Endodermal cell (in vitro differentiated cells): ENCODE measurements at regions not wholly inside any gene's neighbourhood (a gene's known extent, or its start where the extent isn't known, plus 50 kb on each side); places are given as distances from the start of the nearest gene placed in this dataset.

Experiments
- DNase-seq: peaks from one replicate; pipeline ENCODE4 v3.0.0-alpha.2; 2017
- H3K27ac ChIP-seq: 2 replicates; pipeline ENCODE4 v1.5.1; 2013; ENCODE audit warnings: mild to moderate bottlenecking, low read depth, low read length, moderate library complexity
- H3K27me3 ChIP-seq: 2 replicates; pipeline ENCODE4 v1.6.1; 2013; ENCODE audit warnings: mild to moderate bottlenecking, low read length, moderate library complexity; ENCODE audit not compliant: insufficient read depth, control insufficient read depth, poor library complexity, severe bottlenecking
- H3K36me3 ChIP-seq: 2 replicates; pipeline ENCODE4 v1.7.0; 2013; ENCODE audit warnings: mild to moderate bottlenecking, low read length, moderate library complexity; ENCODE audit not compliant: control insufficient read depth, insufficient read depth
- H3K4me1 ChIP-seq: one replicate; pipeline ENCODE4 v1.7.0; 2013; ENCODE audit warnings: low read length; ENCODE audit not compliant: control insufficient read depth, insufficient read depth
- H3K4me3 ChIP-seq: 2 replicates; pipeline ENCODE4 v1.5.1; 2013; ENCODE audit warnings: mild to moderate bottlenecking, low read length, moderate library complexity
- H3K9ac ChIP-seq: 2 replicates; pipeline ENCODE4 v1.6.1; 2013; ENCODE audit warnings: mild to moderate bottlenecking, low read length, moderate library complexity; ENCODE audit not compliant: poor library complexity, severe bottlenecking; ENCODE audit errors: extremely low read depth
- H3K9me3 ChIP-seq: 2 replicates; pipeline ENCODE4 v1.6.1; 2013; ENCODE audit warnings: mild to moderate bottlenecking, low read length, moderate library complexity; ENCODE audit not compliant: control insufficient read depth
- H3K27ac Mint-ChIP-seq: 2 replicates; pipeline ENCODE4 v1.8.0; 2020; ENCODE audit warnings: mixed read lengths
- H3K27me3 Mint-ChIP-seq: 2 replicates; pipeline ENCODE4 v1.8.0; 2021; ENCODE audit warnings: mild to moderate bottlenecking, mixed read lengths; ENCODE audit not compliant: insufficient read depth
- H3K36me3 Mint-ChIP-seq: 2 replicates; pipeline ENCODE4 v1.8.0; 2020; ENCODE audit warnings: low read depth, mixed read lengths
- H3K4me1 Mint-ChIP-seq: 2 replicates; pipeline ENCODE4 v1.8.0; 2020; ENCODE audit warnings: mixed read lengths
- H3K4me3 Mint-ChIP-seq: 2 replicates; pipeline ENCODE4 v1.8.0; 2020; ENCODE audit warnings: mild to moderate bottlenecking, moderate library complexity, mixed read lengths
- H3K9me3 Mint-ChIP-seq: 2 replicates; pipeline ENCODE4 v1.8.0; 2020; ENCODE audit warnings: mild to moderate bottlenecking, mixed read lengths
- CTCF ChIP-seq: fragments of 200-600 bp; sonication (generic); conservative IDR thresholded peaks from 2 replicates; pipeline ENCODE4 v1.5.0; 2021; ENCODE audit warnings: antibody characterized with exemption, mild to moderate bottlenecking
- WGBS, 2 experiments: methylation state at CpG; one replicate each; pipeline versions ENCODE4 v1.1.5 to v1.1.7; 2013; ENCODE audit warnings: missing lambda C conversion rate in 2 of 2, mixed read lengths in 1 of 2; ENCODE audit not compliant: insufficient coverage in 1 of 2, insufficient read length in 1 of 2; 5-methylcytosine and 5-hydroxymethylcytosine counted together

DNA sequence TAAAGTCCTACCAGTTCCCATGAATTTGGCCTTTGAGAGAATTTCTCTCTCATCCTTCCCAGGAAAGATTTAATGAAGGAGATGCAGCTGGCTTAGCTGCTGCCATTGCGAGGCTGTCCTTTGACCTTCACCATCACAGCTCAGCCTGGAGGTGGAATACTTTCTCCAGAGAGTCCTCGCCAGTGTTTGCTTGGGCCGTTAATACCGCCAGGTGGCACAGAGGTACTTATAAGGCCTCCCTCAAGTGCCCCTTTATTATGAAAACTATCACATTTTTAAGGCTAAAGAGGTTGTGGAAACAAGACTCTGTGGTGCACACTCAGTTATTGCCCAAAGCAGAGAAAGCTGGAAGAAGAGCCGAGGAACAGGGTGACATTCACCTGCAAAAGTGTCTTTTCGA, 330.6 kb downstream of the CCSER2 start:
- no peak for TF ChIP-seq CTCF
- H3K4me3 Mint-ChIP-seq = no peak overlapping the region

DNA sequence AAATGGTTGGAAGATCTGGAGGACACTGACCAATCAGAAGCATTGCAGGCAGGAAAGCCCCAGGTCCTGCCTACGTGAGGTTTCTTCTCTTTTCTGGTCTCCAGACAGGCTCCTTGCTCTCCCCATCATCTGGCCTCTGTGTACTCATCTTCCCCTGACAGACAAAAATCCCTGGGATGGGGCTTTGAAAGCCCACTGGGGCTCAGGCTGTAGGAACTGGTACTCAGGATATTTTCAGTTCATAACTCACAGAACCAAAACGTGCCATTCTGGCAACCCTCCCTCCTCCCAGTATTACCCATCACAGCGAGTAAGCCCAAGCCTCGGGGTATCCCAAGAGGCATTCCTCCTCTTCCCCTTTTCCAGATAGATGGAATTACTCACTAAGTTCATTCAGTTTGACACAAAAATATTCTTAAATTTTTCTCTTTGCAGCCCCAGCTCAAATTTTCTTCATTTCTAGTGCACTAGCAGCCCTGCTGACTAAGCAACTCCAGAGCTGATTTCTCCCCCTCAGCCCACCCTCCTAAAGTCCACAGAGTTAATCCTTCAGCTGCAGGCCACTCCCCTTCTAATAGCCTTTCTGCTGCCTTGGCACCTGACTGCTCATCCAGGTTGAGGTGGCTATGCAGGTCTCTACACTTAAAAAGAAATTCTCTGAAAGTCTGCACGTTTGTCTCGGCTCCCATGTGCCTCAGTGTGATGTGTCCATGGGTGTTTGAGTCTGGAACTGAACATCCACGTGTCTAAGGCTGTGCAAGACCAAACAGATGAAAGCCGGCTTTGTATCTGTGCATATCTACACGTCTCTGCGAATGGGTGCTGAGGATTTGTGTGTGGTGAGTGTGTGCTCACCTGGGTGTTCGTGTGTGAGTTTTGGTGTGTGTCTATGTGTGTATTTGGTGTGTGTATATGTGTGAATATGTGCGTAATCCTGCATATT, 331.4 kb downstream of the CCSER2 start:
- no peaks in the 10 kb centered on the region for H3K27me3 Mint-ChIP-seq
- H3K27ac Mint-ChIP-seq = no peak overlapping the region
- 89 to 91% methylated on average over 7 to 12 of the region's 12 CpGs for WGBS, 2 experiments
- no peak for DNase-seq
- H3K9me3 Mint-ChIP-seq = no peaks in the 10 kb centered on the region
- Histone ChIP-seq H3K9ac (no peak overlapping the region), H3K27ac (no peak overlapping the region), H3K9me3 (no peaks in the 10 kb centered on the region), H3K36me3 (no peaks in the 10 kb centered on the region), H3K4me3 (no peak overlapping the region), H3K27me3 (no peaks in the 10 kb centered on the region), H3K4me1 (no peaks in the 10 kb centered on the region)
- H3K36me3 Mint-ChIP-seq = no peaks in the 10 kb centered on the region
- TF ChIP-seq CTCF = no peak
- H3K4me1 Mint-ChIP-seq = peaks cover 17% of the 10 kb centered on the region
- H3K4me3 Mint-ChIP-seq = no peak overlapping the region

More for the DNA sequence above, 330.6 kb downstream of the CCSER2 start:
- Mint-ChIP-seq H3K4me1 (peaks cover 17% of the 10 kb centered on the region), H3K36me3 (no peaks in the 10 kb centered on the region), H3K9me3 (no peaks in the 10 kb centered on the region), H3K27me3 (no peaks in the 10 kb centered on the region), H3K27ac (no peak overlapping the region)
- no peak for DNase-seq
- no peak overlapping the region for H3K4me3 ChIP-seq
- no peak overlapping the region for H3K27ac ChIP-seq
- H3K4me1 ChIP-seq = no peaks in the 10 kb centered on the region
- no peaks in the 10 kb centered on the region for H3K27me3 ChIP-seq
- H3K9me3 ChIP-seq = no peaks in the 10 kb centered on the region
- no peak overlapping the region for H3K9ac ChIP-seq
- H3K36me3 ChIP-seq = no peaks in the 10 kb centered on the region
- 85 to 92% methylated on average over 5 to 6 of the region's 6 CpGs for WGBS, 2 experiments

DNA sequence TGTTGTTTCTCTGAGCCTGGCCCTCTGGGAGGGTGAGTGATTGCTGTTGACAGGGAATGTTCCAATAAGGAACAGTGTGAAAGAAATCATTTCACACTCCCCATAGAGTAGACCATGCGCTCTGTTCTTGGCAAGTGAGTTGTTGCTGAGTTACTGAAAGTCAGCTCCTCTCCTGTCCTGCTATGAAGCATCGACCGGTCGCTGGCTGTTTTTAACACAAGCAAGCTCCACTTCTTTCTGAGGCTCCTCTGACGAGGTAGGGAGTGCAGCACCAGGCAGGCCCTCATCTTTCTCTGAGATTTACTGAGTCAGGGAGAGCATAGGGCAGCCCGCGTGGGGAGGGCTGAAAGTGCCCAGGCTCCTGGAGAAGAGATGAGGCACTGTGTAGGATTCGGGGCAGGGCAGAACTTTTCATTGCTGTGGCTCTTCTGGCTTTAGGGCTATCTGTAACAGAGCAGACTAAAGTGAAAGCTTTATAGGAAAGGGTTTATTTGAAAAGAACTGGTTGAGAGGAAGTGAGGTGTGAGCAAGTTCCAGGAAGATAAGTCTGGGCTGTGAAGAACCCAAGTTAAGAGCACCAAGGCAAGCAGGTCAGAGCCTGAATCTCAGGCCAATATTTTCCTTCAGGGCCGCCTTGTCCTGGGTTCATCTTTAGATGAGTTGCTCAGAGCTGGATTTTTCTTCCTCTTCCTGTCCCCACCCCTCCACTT, 332.2 kb downstream of the CCSER2 start:
- Histone ChIP-seq H3K36me3 (no peaks in the 10 kb centered on the region), H3K9ac (no peak overlapping the region), H3K27me3 (no peaks in the 10 kb centered on the region), H3K9me3 (no peaks in the 10 kb centered on the region), H3K27ac (no peak overlapping the region), H3K4me1 (no peaks in the 10 kb centered on the region), H3K4me3 (no peak overlapping the region)
- 87% methylated on average over 4 to 9 of the region's 9 CpGs for WGBS, 2 experiments
- no peak for TF ChIP-seq CTCF
- Mint-ChIP-seq H3K4me3 (no peak overlapping the region), H3K36me3 (no peaks in the 10 kb centered on the region), H3K27ac (no peak overlapping the region), H3K27me3 (no peaks in the 10 kb centered on the region), H3K4me1 (peaks cover 17% of the 10 kb centered on the region), H3K9me3 (no peaks in the 10 kb centered on the region)
- no peak for DNase-seq
